Limb (tissue), 2 donors: ENCODE measurements at regions not wholly inside any gene's neighbourhood (a gene's known extent, or its start where the extent isn't known, plus 50 kb on each side); places are given as distances from the start of the nearest gene placed in this dataset.
"Not testable (repeated sequence)": the region's sequence is repeated elsewhere in the genome, so short reads cannot be mapped to it uniquely, and the experiment has no call there.

Source experiments
- DNase-seq, 2 donors: peaks; one replicate each; pipeline ENCODE4 v3.0.0-alpha.2; 2016; ENCODE audit errors: extremely low spot score in 2 of 2

DNA sequence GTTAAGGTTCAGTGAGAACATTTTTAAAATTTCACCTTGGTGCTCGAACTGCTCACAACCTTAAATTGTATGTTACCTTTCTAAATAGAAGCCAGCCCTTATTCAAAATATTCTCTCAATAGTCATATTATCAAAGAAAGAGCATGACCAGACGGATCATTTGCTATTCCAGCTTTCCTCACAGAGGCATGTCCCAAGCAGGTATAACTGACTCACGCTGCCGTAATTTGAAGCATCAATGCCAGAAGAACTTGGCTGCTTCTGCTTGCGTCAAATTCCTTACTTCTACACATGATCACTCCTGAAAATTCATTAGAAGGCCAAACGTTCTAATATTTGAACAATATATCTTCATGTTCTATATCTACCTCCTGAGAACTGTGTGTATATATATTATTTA, 69.5 kb upstream of the VGLL4 start:
- DNase-seq: no peak

DNA sequence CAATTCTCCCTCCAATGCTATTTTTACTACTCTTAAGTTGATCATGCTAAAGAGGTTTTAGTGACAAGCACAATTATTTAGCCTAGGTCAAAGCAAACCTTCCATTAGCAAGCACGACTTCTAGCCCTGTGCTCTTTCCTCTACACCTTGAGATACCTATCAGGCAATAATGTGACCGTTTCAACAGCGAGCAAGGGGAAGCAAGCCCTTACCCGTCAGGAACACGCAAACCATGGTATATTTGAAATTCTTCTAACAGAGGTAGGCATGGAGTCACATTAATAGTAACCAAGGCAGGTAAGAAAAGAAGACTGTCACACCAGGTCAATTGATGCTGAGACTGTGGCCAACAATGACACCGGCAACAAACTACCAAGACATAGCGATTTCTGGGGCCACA, 68.9 kb upstream of the VGLL4 start:
- DNase-seq: no peak

DNA sequence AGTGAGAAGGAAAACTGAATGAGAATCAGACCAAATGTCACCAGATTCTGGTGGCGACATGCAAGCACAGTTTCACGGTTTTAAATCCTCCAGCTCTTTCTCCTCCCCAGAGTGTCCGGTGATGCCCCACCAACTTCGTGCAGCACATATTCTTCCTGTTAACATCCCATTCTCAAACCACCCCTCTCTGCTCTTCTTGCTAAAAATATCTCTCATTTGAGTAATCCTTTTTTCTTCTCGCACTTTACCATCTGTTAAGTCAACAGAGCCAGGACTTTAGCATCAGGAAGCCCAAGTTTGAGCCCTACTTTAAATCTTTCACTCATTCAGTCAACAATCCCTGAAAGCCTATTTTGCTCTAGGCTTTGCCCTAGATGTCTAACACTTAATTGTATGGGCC, 68.2 kb upstream of the VGLL4 start:
- DNase-seq: no peak

DNA sequence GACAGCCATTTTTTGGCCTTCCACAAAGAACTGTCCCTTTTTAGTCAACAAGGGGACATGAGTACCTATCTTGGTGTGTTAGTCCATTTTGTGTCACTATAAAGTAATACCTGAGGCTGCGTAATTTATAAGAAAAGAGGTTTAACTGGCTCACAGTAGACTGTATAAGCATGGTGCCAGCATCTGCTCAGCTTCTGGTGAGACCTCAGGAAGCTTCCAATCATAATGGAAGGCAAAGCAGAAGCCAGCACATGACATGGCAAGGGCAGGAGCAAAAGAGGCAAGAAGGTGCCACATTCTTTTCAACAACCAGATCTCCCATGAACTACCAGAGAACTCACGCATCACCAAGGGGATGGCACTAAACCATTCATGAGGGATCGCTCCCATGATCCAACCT, 66.1 kb upstream of the VGLL4 start:
- no peak for DNase-seq

DNA sequence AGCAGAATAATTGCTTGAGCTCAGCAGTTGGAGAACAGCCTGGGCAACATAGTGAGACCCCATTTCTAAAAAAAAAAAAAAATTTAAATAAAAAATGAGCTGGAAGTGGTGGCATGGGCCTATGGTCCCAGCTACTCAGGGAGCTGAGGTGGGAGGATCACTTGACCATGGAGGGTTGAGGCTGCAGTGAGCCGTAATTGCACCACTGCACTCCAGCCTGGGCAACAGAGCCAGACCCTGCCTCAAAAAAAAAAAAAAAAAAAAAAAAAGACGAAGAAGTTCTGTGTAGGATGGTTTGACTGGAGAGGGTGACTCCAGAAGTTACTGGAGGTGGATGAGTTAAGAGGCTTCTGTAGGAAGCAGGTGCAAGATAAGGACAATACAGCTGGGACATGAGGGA, 63.4 kb upstream of the VGLL4 start:
- not testable (repeated sequence) for DNase-seq

DNA sequence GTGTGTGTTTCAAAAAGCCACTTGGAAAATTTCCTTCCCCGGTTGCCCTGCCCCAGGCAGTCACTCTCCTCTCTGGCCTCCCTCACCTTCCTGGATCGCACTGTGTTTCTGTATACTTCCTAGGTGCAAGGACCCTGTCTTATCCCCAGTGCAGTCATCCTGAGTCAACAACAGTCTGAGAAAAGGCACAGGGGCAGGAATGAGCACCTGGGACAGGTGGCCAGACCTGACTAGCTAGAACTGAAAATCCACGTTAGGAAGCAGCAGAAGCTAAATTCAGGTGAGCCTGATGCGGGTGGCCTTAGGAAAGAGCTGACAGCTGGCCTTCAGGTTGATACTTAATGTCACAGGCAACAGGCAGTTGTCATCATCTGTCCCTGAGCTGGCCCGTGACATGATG, 62.9 kb upstream of the VGLL4 start:
- no peak for DNase-seq

DNA sequence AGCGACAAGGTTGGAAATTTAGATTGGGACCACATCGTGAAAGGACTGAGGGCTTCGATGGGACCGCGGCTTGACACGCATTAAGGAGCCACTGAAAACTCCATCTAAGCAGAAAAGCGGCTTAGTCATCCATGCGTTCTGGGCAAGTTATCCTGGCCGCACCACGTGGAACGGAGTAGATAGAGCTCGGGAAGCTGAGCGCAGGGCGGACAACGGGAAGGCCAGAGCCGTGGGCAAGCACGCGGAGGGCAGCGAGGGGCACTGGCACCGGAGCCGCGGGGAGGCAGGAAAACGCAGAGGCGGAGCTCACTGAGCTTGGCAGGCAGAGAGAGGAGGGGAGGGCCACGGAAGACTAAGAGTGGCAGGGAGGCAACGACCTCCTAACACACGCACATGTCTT, 61.3 kb upstream of the VGLL4 start:
- no peak for DNase-seq

DNA sequence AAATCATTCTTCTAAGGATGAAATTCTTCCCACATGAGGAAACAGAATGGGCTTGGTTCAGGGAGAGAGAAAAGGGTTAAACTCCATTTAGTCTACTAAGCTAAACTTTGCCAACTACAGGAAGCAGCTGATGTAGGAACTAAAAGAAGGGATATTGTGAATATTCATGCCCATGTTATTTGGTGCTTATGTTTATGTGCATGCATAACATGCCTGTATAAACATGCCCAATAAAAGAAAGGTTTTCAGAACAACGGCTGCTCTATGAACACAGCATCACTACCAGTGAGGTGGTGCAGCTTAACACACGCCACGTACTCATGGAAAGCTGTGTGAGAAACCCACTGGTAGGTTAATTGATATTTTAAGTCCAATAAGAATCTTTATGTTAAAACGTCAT, 59.4 kb upstream of the VGLL4 start:
- DNase-seq: no peak

DNA sequence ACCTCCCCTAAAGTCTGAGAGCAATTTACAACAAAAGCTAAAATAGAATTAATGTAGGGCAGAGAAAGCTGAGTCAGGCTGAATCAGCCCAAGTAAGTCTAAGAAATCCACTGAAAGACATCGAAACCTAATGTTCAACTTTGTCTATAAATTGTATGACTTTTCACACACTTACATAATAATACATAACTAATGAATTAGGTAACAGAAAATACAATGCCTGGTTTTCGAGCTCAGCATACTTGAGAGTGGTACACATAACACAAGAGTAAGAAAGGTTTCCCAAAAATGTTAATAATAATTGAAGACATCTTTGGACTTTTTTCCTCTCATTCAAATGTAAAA, 55.3 kb upstream of the VGLL4 start:
- DNase-seq: no peak

DNA sequence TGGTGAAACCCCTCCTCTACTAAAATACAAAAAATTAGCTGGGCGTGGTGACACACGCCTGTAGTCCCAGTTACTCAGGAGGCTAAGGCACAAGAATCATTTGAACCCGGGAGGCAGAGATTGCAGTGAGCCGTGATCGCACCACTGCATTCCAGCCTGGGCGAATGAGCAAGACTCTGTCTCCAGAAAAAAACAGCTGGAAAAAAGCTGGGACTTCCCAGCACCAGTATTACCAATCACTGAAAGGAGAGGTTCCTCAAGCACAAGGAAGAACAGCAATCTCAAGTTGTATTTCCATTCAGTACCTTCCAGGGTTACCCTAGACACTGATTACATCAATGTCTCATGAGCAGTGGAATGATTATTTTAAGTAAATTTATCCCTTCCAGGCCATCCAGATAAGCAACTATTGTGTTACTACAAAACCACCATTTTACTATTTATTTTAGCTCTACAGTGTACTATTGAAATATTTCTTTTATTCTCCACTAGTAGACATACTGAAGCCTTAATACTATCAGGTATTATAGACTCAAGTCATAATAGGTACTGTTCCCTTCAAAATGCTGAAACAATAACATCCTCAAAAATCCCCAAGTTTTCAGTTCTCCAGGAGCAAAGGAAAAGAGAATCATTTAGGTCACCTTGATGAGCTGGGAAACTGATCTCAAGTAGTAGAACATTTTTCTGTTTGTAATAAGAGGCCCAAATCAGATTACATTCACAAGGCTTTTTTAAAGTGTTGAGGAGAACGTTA, 54.8 kb upstream of the VGLL4 start:
- no peak for DNase-seq

DNA sequence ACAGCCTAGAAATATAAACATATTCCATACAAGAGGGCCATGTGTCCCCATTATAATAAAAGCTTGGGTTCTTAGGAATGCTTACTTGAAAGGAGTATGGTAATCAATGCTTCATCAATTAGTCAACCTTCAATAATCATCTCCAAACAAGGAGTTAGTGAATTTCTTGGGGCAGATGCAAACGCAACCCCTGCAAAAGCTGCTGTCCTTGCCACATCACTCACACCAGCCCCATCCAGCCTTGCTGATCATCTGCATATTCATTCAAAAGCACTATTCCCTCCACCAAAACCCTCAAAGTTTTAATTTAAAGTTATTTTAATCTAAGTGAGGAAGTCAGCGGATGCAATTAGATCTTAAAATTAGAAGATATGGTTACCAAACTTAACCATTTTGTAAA, 54.0 kb upstream of the VGLL4 start:
- no peak for DNase-seq

DNA sequence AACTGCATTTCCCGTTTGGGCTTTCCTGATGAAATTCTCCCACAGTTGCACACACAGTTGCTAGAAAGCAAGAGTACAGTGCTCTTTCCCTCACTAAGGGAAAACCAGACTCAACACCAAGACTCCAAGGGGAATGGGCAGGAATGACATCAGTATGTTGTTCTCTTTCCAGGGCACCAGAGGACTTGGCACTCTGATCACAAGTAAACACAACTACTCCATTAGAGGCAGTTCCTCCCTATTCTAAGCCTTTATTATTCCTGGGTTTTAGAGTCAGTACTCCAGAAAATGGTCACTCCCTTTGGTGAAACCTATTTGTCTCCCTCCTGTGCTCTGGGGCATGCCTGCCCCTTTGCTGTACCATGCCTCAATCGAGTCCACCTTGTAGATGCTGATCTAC, 52.3 kb upstream of the VGLL4 start:
- DNase-seq: no peak
